IMR-90 (cell line): ENCODE measurements at regions not wholly inside any gene's neighbourhood (a gene's known extent, or its start where the extent isn't known, plus 50 kb on each side); places are given as distances from the start of the nearest gene placed in this dataset.

Experiments used
- ATAC-seq: fragments of 200-7000 bp; cut with Tn5 transposase; 2 replicates; pipeline ENCODE4 v1.9.1; 2020; ENCODE audit warnings: low read depth, mild to moderate bottlenecking, moderate library complexity
- BruUV-seq: library from RNA; stranded (reverse); fragments of 400-500 nt; replicated peaks from 2 replicates; lab custom pipeline; 2021; lab: Mats Ljungman, UMichigan
- CTCF ChIA-PET: fragments of 300-600 bp; formaldehyde crosslinking; extraction: SDS; loops from one replicate; lab custom pipeline; 2021; ENCODE audit warnings: antibody characterized with exemption; lab: Yijun Ruan, JAX
- POLR2A ChIA-PET: fragments of 300-600 bp; sonication (Branson Sonifier 250); formaldehyde crosslinking; loops from one replicate; lab custom pipeline; 2022; ENCODE audit warnings: antibody characterized with exemption; ENCODE audit not compliant: unreplicated experiment; lab: Charles Lee
- DNase-seq: peaks from one replicate; pipeline ENCODE4 v3.0.0; 2013
- H2AFZ ChIP-seq: replicated peaks from 2 replicates; pipeline ENCODE3; 2013; ENCODE audit warnings: low read length, mild to moderate bottlenecking; ENCODE audit not compliant: poor library complexity
- H2AK5ac ChIP-seq: 2 replicates; pipeline ENCODE4 v1.6.1; 2013; ENCODE audit warnings: low read depth, low read length, inconsistent platforms
- H2AK9ac ChIP-seq: replicated peaks from 2 replicates; pipeline ENCODE3; 2013; ENCODE audit warnings: mild to moderate bottlenecking, low read depth, low read length, moderate library complexity; ENCODE audit not compliant: poor library complexity
- H2BK120ac ChIP-seq: 2 replicates; pipeline ENCODE4 v1.6.1; 2013; ENCODE audit warnings: low read depth, low read length, inconsistent platforms
- H2BK15ac ChIP-seq: 3 replicates; pipeline ENCODE4 v1.6.1; 2013; ENCODE audit warnings: low read depth, low read length, inconsistent platforms
- H2BK20ac ChIP-seq: 2 replicates; pipeline ENCODE4 v1.6.1; 2013; ENCODE audit warnings: low read depth, mild to moderate bottlenecking, inconsistent platforms, low read length, moderate library complexity
- H2BK5ac ChIP-seq: 2 replicates; pipeline ENCODE4 v1.6.1; 2013; ENCODE audit warnings: mild to moderate bottlenecking, low read depth, low read length, inconsistent platforms; ENCODE audit not compliant: poor library complexity, severe bottlenecking
- H3K14ac ChIP-seq: replicated peaks from 2 replicates; pipeline ENCODE4 v1.6.1; 2013; ENCODE audit warnings: low read depth, low read length, inconsistent platforms
- H3K18ac ChIP-seq: 2 replicates; pipeline ENCODE4 v1.6.1; 2013; ENCODE audit warnings: low read depth, low read length, control low read depth
- H3K23ac ChIP-seq: 2 replicates; pipeline ENCODE4 v1.6.1; 2013; ENCODE audit warnings: low read depth, low read length, inconsistent platforms
- H3K27ac ChIP-seq: 2 replicates; pipeline ENCODE4 v1.5.1; 2013; ENCODE audit warnings: mild to moderate bottlenecking, control low read depth, low read length; ENCODE audit not compliant: insufficient read depth
- H3K27me3 ChIP-seq: 2 replicates; pipeline ENCODE4 v1.6.1; 2013; ENCODE audit warnings: low read length; ENCODE audit not compliant: control insufficient read depth, insufficient read depth
- H3K36me3 ChIP-seq: 2 replicates; pipeline ENCODE4 v1.6.1; 2013; ENCODE audit warnings: low read length, mixed read lengths; ENCODE audit not compliant: control insufficient read depth, insufficient read depth
- H3K4ac ChIP-seq: 2 replicates; pipeline ENCODE4 v1.6.1; 2013; ENCODE audit warnings: low read depth, low read length, inconsistent platforms
- H3K4me1 ChIP-seq: 2 replicates; pipeline ENCODE4 v1.6.1; 2013; ENCODE audit warnings: low read length, mixed read lengths; ENCODE audit not compliant: control insufficient read depth, insufficient read depth
- H3K4me2 ChIP-seq: 2 replicates; pipeline ENCODE4 v1.6.1; 2013; ENCODE audit warnings: low read depth, mild to moderate bottlenecking, control low read depth, low read length, moderate library complexity
- H3K4me3 ChIP-seq: 2 replicates; pipeline ENCODE4 v1.5.1; 2013; ENCODE audit warnings: low read depth, mild to moderate bottlenecking, control low read depth, low read length, moderate library complexity; ENCODE audit not compliant: insufficient read depth
- H3K56ac ChIP-seq: 2 replicates; pipeline ENCODE4 v1.6.1; 2013; ENCODE audit warnings: low read length, inconsistent platforms; ENCODE audit not compliant: insufficient read depth; ENCODE audit errors: extremely low read depth
- H3K79me1 ChIP-seq, 2 experiments: 2 replicates each; pipeline ENCODE4 v1.6.1; 2013; ENCODE audit warnings: low read length in 2 of 2, inconsistent platforms in 1 of 2, low read depth in 1 of 2
- H3K9ac ChIP-seq: 2 replicates; pipeline ENCODE4 v1.6.1; 2013; ENCODE audit warnings: low read depth, low read length, control low read depth
- H3K9me1 ChIP-seq: 2 replicates; pipeline ENCODE4 v1.6.1; 2013; ENCODE audit warnings: low read length, inconsistent platforms; ENCODE audit not compliant: insufficient read depth
- H3K9me3 ChIP-seq: 2 replicates; pipeline ENCODE4 v1.6.1; 2013; ENCODE audit warnings: low read length; ENCODE audit not compliant: control insufficient read depth, insufficient read depth
- H4K20me1 ChIP-seq: 2 replicates; pipeline ENCODE4 v1.6.1; 2013; ENCODE audit warnings: low read length, inconsistent platforms; ENCODE audit not compliant: insufficient read depth
- H4K5ac ChIP-seq: 2 replicates; pipeline ENCODE4 v1.6.1; 2013; ENCODE audit warnings: mild to moderate bottlenecking, low read depth, low read length, control low read depth
- H4K8ac ChIP-seq, 2 experiments: 2 replicates each; pipeline ENCODE4 v1.6.1; 2013; ENCODE audit warnings: low read depth in 2 of 2, low read length in 2 of 2, control low read depth in 1 of 2, inconsistent platforms in 1 of 2
- H4K91ac ChIP-seq: 2 replicates; pipeline ENCODE4 v1.6.1; 2013; ENCODE audit warnings: low read depth, low read length, inconsistent platforms; ENCODE audit not compliant: insufficient read depth
- FOS ChIP-seq: fragments of 150-350 bp; IDR thresholded peaks from 2 replicates; pipeline ENCODE4 v1.6.1; 2016; ENCODE audit warnings: low read depth, low read length
- MAFK ChIP-seq: IDR thresholded peaks from 2 replicates; pipeline ENCODE4 v1.6.1; 2012; ENCODE audit warnings: low read depth, low read length, improper control_type of control experiment
- MXI1 ChIP-seq: IDR thresholded peaks from 2 replicates; pipeline ENCODE4 v1.6.1; 2012; ENCODE audit warnings: low read depth, mild to moderate bottlenecking, low read length, moderate library complexity, borderline replicate concordance
- NFE2L2 ChIP-seq: fragments of 150-350 bp; IDR thresholded peaks from 2 replicates; pipeline ENCODE4 v1.6.1; 2016; ENCODE audit warnings: low read depth, mild to moderate bottlenecking, low read length
- RAD21 ChIP-seq: IDR thresholded peaks from 2 replicates; pipeline ENCODE4 v1.6.1; 2012; ENCODE audit warnings: low read length, improper control_type of control experiment
- RCOR1 ChIP-seq: IDR thresholded peaks from 2 replicates; pipeline ENCODE4 v1.6.1; 2012; ENCODE audit warnings: mild to moderate bottlenecking, low read length, improper control_type of control experiment; ENCODE audit not compliant: insufficient replicate concordance
- SMC3 ChIP-seq: fragments of 150-350 bp; IDR thresholded peaks from 2 replicates; pipeline ENCODE4 v1.6.1; 2016; ENCODE audit warnings: low read depth, mild to moderate bottlenecking, antibody characterized with exemption, low read length, moderate library complexity
- WGBS, 2 experiments: methylation state at CpG; one replicate each; pipeline versions ENCODE4 v1.1.5 to v1.1.7; 2013; ENCODE audit warnings: missing lambda C conversion rate in 2 of 2; ENCODE audit not compliant: insufficient read length in 1 of 2; ENCODE audit errors: extremely low coverage in 2 of 2; 5-methylcytosine and 5-hydroxymethylcytosine counted together
- dilution Hi-C: fragments of 300-500 bp; cut with HindIII; formaldehyde crosslinking; loops from one replicate; pipeline ENCODE4 v1.14.3; 2018; ENCODE audit warnings: low sequenced_read_pairs; ENCODE audit not compliant: unreplicated experiment
- in situ Hi-C: fragments of 300-500 bp; cut with MboI; formaldehyde crosslinking; loops from 3 replicates; pipeline ENCODE4 v1.14.3; 2019; ENCODE audit warnings: low sequenced_read_pairs, inconsistent platforms, mixed read lengths
- intact Hi-C: fragments of 100-400 bp; cut with micrococcal nuclease; formaldehyde crosslinking; loops from 2 replicates; pipeline ENCODE4 v1.10.0; 2022
- TF ChIP-seq, protein P1 (sequence below): conservative IDR thresholded peaks from 2 replicates; pipeline ENCODE4 v1.5.1; 2012; ENCODE audit warnings: mild to moderate bottlenecking, low read depth, low read length, improper control_type of control experiment
- TF ChIP-seq, protein P2 (sequence below): fragments of 150-350 bp; IDR thresholded peaks from 2 replicates; pipeline ENCODE4 v1.6.1; 2017; ENCODE audit warnings: mild to moderate bottlenecking, antibody characterized with exemption, low read length, low read depth

DNA sequence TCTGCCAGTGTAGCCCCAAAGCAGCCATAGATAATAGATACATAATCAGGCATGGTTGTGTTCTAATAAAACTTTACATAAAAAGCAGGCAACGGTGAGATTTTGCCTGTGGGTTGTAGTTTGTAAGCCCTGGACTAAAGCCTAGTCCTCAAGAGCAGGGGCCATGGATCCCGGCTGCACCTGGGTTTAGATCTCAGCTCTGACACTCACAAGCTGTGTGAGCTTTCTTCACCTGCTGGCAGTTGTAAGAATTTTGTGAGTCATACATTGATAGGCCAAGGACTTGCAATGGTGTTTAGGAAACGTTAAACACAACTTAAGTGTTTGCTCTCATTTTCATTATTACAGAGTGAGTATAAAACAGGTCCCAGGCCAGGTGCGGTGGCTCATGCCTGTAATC is 395.8 kb upstream of the TBX3 start:
- Histone ChIP-seq H3K9ac (no peak overlapping the region), H4K5ac (no peak overlapping the region), H3K4me3 (no peak overlapping the region), H2AK5ac (no peak overlapping the region), H2AK9ac (no peak overlapping the region), H4K8ac (no peak overlapping the region), H3K27ac (no peak overlapping the region), H2AFZ (no peak overlapping the region), H3K4me1 (no peaks in the 10 kb centered on the region), H4K91ac (no peak overlapping the region), H3K27me3 (no peaks in the 10 kb centered on the region), H3K23ac (no peak overlapping the region), H3K79me1 (no peaks in the 10 kb centered on the region), H2BK5ac (no peak overlapping the region), H3K18ac (no peak overlapping the region), H2BK15ac (no peak overlapping the region), H3K9me3 (no peaks in the 10 kb centered on the region), H2BK120ac (no peak overlapping the region), H3K36me3 (no peaks in the 10 kb centered on the region), H3K4me2 (no peak overlapping the region), H3K14ac (no peak overlapping the region), H3K56ac (no peak overlapping the region), H2BK20ac (no peak overlapping the region), H3K4ac (no peak overlapping the region), H3K9me1 (no peaks in the 10 kb centered on the region), H4K20me1 (no peaks in the 10 kb centered on the region)
- POLR2A ChIA-PET, result no interaction called here
- intact Hi-C loops, result no loop called here
- in situ Hi-C loops, result no loop called here
- no CpG with 5 or more reads among the region's 4 CpGs for WGBS, 2 experiments
- BruUV-seq, result no TSS peak
- CTCF ChIA-PET, result no interaction called here
- DNase-seq, result no peak
- ATAC-seq, result no peak
- TF ChIP-seq MXI1 (no peak), FOS (no peak), SMC3 (no peak), MAFK (no peak), NFE2L2 (no peak), RAD21 (no peak), RCOR1 (no peak)
- TF ChIP-seq, protein P1, sequence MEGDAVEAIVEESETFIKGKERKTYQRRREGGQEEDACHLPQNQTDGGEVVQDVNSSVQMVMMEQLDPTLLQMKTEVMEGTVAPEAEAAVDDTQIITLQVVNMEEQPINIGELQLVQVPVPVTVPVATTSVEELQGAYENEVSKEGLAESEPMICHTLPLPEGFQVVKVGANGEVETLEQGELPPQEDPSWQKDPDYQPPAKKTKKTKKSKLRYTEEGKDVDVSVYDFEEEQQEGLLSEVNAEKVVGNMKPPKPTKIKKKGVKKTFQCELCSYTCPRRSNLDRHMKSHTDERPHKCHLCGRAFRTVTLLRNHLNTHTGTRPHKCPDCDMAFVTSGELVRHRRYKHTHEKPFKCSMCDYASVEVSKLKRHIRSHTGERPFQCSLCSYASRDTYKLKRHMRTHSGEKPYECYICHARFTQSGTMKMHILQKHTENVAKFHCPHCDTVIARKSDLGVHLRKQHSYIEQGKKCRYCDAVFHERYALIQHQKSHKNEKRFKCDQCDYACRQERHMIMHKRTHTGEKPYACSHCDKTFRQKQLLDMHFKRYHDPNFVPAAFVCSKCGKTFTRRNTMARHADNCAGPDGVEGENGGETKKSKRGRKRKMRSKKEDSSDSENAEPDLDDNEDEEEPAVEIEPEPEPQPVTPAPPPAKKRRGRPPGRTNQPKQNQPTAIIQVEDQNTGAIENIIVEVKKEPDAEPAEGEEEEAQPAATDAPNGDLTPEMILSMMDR, result no peak
- TF ChIP-seq, protein P2, sequence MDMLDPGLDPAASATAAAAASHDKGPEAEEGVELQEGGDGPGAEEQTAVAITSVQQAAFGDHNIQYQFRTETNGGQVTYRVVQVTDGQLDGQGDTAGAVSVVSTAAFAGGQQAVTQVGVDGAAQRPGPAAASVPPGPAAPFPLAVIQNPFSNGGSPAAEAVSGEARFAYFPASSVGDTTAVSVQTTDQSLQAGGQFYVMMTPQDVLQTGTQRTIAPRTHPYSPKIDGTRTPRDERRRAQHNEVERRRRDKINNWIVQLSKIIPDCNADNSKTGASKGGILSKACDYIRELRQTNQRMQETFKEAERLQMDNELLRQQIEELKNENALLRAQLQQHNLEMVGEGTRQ, result no peak
- dilution Hi-C loops, result no loop called here
